HK-2 (cell line): ENCODE measurements at regions not wholly inside any gene's neighbourhood (a gene's known extent, or its start where the extent isn't known, plus 50 kb on each side); places are given as distances from the start of the nearest gene placed in this dataset.
"Not testable (repeated sequence)": the region's sequence is repeated elsewhere in the genome, so short reads cannot be mapped to it uniquely, and the experiment has no call there.

Experiments used
- DNase-seq: peaks from one replicate; pipeline ENCODE4 v3.0.0-alpha.2; 2018; ENCODE audit not compliant: unreplicated experiment

DNA sequence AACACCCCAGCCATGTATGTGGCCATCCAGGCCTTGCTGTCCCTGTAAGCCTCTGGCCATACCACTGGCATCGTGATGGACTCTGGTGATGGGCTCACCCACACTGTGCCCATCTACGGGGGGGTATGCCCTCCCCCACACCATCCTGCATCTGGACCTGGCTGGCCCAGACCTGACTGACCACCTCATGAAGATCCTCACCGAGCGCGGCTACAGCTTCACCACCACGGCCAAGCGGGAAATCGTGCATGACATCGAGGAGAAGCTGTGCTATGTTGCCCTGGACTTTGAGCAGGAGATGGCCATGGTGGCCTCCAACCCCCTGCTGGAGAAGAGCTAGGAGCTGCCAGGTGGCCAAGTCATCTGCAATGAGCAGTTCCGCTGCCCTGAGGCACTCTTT is 80.4 kb upstream of the ZCCHC2 start:
- no peak for DNase-seq

DNA sequence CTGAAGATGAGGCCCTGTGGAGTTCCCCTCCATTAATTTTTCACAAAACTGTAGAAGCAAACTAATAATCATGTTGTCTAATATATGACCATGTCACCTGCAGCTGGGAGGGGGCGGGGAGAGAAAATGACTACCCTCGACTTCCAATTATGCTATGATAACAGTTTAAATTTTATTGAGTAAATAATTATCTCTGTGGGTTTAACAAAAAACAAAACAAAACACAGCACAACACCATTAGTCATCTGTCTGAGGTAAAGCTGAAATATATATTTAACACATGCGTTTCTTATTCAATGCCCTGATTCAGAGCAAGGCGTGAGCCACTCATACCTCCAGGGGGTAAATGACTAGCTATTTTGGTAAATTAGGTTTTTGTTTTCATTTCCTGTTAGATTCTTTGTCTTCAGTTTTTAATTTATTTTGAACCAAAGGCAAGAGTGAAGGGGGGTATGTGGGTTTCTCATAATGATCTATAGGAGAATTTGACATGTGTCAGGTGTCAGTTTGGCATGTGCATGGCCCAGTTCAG is 77.4 kb upstream of the ZCCHC2 start:
- no peak for DNase-seq

DNA sequence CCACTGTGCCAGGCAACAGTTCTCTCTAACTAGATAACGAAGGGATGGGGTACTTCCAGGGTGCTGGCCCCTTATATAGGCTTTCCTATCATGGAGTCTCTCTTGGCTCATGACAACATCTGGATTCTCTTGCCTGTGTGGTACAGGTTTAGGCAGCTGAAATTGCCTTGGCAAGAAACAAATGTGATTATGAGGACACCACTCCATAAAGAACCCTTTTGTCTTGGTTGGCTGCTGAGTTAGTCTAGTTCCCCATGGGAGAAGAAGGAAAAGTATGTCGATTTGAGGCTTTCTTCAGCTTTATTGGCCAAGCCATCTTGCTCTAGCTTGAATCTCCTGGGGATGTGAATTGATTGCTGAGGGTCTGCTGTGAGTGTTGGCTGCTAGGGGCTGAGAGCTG is 76.3 kb upstream of the ZCCHC2 start:
- no peak for DNase-seq

DNA sequence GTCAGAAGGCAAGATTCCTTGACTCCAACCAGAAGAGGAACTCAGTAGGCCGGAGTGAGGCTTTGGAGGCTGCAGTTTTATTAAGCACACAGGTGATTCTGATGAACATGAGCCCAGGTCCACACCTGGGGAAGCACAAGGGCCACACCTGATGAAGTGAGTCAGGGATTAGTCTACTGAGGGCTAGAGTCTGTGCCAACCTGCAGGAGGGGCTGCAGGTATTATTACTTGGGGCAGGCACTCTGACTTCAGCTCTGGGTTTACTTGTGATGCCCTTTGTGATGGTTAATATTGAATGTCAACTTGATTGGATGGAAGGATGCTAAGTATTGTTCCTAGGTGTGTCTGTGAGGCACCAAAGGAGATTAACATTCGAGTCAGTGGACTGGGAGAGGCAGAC is 75.2 kb upstream of the ZCCHC2 start:
- no peak for DNase-seq

DNA sequence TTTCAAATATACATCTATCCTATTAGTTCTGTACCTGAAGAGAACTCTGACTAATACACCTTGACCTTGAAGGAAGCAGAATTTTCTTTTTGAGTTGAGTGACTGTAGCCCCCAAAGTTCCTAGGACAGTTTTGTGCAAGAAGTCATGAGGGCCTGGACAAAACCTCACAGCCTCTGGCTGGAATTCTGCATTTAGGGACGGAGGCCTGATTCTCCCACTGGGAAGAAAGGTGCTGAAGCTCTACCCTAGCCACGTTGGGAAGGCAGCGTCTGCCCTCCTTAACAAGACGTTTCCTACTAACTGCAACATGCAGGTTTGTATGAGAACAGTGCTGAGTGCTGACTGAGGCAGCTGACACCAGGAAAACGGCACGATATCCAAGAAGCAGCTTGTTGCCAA is 74.4 kb upstream of the ZCCHC2 start:
- DNase-seq = no peak

DNA sequence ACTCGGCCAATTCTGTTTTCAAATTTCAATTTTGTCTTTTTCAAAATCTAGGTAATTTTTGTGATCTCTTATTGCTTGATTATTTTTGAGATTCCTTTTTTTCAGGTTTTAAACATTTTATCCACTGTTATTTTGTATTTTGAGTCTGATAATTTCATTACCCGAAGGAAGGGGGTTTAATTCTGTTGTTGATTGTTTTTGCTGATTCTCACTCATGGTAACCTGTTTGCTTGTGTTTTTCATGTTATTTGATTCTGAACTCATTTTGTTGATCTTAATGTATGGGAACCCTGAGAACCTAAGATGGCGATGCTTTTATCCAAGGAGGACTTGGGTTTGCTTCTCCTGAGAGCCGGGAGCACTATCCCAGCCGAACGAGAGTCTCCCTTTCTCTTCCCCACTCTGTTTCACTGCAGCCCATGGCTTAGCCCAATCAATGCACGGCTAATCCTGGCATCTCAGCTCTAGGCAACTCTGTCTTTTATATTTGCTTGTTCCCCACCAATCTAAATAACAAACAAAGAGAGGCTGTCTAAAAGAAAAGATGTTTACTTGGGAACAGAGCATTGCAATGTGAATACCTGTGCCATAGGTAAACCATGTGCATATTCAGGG is 73.2 kb upstream of the ZCCHC2 start:
- DNase-seq = no peak

DNA sequence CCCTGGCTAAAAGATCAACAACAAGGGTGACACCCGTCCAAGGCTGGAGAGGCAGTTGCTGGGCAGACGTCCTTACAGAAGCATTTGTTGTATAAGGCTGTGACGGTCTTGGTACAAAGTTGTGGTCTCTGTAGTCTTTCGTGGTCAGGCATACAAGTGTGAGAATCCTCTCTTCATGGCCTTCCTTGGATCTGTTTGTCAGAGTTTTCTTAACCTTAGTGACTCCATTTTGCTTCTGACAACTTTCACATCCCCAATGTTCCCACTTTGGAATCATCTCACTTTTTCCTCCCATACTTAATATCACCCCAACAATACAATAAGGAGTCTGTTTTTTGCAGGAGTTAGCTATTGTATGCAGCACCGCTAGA is 72.7 kb upstream of the ZCCHC2 start:
- DNase-seq = no peak

DNA sequence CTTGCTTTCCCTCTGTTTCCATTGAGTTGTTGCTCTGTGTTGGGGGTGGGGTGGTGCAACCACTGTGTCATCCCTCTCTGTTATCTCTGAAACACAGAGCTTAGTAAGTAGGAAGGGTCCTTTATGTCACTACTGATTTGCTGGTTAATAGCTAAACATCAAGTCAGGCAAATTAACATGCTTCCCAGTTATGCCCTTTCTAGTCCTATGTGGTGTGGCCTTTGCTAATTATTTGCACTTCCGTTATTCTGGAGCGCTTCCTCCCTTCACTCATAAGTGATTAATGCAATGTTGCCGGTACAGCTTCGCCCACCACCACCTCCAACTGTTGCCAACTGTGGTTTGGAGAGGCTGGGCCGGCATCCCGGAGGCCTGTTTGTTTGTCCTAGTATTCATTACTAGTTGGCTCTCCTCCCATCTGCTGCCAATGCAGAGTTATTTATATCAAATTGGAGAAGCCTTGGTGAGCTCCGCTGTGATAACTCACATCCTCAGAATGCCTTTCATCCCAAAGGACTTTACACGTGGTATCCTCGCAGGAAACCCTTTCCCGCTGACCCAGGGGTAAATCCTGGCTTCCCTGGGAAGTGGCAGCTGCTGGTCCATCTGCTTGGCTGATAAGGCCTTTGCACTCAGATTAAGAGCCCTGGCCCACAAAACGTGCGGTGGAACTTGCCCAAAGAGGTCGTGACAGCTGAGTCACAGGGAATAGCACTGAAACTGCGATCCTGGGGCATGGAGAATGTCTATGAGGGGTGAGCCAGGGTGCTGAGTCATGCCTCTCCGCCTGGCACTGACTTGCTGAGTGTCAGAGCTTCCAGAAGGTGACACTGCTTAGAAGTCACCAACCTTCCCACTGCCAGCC is 72.0 kb upstream of the ZCCHC2 start:
- DNase-seq = peak; percentile 70

DNA sequence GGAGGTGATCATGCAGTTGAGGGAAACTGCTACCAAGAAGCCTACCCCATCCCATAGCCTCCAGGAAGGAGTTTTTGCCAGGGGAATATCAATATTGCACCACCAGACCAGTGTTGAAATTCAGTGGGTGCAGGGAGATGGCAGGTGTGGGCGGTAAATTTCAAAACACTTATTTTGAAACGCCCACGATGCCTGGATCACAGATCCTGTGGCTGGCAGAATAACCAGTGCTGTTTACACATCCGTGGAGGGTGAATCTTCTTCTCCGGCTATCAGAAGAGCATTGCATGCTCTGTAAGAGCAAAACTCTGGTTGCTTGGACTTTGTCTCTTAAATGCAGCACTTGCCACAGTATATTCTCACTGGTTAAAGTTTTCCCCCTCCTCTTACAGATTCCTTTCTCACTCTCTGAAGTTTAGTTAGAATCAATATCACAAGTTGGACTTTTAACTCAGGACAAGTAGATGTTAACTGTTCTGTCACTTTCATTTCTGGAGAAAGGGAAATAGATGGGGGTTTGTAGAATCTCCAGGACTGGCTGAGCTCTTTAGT is 70.5 kb upstream of the ZCCHC2 start:
- DNase-seq = no peak

DNA sequence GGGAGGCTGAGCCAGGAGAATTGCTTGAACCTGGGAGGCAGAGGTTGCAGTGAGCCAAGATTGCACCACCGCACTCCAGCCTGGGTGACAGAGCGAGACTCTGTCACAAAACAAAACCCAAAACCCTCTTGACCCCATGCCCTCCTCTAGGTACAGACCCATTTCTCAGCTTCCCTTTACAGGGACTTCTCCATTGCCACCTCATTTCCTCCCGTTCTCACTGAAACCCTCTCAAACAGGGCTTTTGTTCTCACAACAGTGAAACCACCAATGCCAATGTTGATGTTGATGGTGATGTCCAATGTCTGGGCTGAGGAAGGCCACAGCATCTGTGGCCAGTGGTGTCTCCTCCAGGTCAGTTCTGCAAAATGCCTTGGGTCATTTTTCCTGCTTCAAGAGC is 69.0 kb upstream of the ZCCHC2 start:
- no peak for DNase-seq

DNA sequence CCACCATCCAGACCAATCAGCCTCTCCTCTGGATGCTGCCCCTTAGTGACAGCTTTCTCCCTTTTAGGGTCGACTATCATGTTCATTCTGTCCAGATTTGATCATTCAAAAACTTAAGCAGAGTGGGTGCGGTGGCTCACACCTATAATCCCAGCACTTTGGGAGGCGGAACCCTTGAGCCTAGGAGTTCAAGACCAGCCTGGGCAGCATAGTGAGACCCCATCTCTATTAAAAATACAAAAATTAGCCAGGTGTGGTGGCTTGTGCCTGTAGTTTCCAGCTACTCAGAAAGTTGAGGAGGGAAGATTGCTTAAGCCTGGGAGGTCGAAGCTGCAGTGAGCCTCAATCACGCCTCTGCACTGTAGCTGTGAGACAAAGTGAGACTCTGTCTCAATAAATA is 68.3 kb upstream of the ZCCHC2 start:
- no peak for DNase-seq

DNA sequence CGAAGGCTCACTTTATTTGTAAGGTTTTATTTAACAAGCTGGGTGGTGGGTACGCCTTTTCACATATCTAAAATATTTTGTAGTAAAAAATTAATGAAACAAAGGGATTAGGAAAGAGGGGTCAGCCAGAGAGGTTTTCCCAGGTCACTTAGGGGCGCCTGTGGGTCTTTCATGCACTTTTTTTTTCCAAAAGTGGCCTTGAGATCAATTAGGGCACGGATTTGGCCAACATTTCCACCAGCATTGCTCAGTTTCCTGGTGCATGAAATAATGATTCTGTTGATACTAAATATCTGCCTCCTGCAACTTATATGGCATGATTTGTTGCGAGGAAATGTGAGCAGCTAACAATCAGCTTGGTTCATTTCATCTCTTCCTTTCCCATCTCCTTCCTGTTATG is 67.6 kb upstream of the ZCCHC2 start:
- DNase-seq = no peak

DNA sequence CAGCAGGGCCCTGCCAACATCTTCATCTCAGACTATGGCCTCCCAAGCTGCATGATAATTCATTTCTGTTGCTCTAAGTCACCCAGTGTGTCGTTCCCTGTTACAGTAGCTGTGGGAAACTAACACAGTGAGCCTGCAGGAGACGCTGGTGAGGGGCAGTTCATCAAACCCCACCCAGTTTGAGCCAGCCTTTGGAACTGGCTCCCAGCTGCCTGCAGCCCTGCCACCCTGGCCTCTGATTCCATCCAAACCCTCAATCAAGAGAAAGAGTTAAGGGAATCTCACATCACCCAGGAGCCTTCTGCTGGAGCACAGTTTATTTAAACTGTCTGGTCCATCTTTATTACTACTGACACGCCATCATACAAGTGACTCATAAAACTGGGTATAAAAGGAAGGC is 64.9 kb upstream of the ZCCHC2 start:
- DNase-seq = no peak

DNA sequence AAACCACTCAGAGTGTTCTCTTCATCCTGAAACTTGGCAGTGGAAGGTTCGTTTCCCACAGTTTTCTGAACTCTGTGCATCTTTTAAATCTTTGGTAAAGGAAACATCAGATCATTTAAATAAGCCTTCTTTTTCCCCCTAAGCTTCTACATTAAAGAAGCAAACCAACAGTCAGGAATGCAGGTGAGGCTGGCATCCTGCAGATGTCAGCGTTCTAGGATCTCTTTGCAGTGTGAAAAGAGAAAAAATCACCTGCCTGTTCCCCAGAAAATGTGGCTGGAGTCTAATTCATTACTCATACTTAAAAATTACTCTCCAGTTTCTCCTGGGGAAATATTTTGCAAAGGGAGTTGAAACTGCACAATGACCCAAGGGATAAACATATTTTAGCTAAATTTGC is 64.5 kb upstream of the ZCCHC2 start:
- no peak for DNase-seq

DNA sequence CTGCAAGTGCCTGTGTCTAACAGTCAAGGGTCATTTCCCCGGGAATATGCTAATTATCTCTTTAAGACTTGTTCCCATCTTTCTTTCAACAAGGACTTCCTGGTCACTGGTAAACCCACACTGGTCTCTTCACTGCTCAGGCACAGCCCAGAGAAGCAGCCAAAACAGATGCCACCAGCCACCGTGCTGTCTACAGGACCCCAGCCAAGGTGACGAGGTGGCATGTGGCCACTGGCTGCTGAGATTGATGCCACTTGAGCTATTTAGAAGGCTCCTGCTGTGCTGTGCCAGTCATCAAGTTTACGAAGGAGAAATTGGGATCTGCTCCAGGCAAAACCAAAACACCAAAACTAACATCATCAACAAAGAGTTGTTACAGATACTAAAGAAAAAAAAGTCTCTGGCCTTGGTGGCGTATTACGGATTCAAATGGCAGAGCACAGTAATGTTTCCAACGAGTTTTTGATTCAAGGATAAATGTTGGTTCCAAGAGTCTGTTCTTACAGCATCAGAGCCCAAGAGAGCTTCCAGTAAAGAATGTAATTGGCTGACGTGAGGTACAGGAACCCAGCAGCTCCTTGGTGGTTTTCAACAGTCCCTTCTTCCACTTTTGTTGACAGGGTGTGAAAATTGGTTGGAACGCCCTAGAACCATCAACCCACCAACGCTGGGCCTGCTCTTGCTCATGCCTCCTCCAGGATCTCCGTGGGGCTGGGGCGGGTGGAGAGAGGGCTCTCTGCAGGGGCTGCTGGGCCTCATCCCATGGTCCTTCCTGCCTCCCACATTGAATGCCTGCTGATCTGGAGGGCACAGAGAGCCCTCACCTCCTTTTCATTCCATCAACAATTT is 63.7 kb upstream of the ZCCHC2 start:
- DNase-seq = no peak

DNA sequence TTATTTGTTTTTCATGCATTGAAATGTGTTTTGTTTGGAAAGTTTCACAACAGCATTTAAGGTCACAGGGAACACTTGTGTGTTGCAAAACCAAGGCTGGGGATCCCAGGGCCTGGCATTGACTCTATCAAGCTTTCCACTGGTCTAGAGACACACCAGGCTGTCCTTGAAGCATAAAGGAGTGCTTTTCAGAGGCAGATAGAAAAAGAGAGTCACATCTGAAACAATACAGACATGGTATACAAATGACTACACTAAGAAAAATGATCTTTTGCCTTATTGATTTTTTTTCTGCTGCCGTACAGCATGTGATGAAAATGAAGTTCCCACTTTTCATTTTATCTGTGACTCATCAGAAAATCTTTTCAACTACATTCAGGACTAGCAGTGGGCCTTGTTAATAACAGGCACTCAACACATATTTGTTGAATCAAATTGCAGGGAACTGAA is 61.9 kb upstream of the ZCCHC2 start:
- DNase-seq = no peak

DNA sequence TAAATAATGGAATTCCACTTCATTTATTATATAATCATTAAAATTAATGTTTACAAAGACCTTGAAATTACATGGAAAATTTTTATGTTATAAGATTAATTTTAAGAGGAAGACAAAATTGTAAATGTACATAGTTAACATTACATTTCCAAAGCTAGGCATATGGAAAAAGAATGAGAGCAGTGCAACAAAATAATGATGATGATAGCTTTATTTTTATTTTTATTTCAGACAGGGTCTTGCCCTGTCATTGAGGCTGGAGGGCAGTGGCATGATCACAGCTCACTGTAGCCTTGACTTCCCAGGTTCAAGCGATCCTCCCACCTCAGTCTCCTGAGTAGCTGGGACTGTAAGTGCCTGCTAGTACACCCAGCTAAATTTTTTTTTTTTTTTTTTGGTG is 61.2 kb upstream of the ZCCHC2 start:
- no peak for DNase-seq

DNA sequence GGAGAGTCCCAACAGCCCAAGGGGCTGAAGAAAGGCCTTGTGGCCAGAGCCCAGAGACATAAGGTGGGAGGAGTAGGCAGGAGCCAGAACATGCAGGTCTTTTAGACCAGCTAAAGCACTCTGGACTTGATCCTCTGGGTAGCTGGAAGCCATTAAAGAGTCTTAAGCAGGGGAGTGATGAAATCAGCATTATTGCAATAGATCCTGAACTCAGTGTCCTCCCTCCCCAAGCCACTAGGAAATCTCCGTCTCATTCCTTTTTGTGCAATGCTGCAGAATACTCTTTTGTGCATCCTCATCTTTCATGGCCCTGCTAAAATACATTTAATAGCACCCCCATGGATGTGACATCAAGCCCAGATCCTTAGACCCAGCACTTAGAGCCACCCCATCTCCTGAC is 58.6 kb upstream of the ZCCHC2 start:
- no peak for DNase-seq

DNA sequence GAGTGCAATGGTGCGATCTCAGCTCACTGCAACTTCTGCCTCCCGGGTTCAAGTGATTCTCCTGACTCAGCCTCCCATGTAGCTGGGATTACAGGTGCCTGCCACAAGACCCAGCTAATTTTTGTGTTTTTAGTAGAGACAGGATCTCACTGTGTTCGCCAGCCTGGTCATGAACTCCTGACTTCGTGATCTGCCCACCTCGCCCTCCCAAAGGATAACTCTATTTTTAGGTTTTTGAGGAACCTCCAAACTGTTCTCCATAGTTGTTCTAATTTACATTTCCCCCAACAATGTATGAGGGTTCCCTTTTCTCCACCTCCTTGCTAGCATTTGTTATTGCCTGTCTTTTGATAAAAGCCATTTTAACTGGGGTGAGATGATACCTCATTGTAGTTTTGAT is 53.7 kb upstream of the ZCCHC2 start:
- not testable (repeated sequence) for DNase-seq
